GM12874 (cell line): ENCODE measurements at regions not wholly inside any gene's neighbourhood (a gene's known extent, or its start where the extent isn't known, plus 50 kb on each side); places are given as distances from the start of the nearest gene placed in this dataset.

Experiments
- CTCF ChIP-seq: IDR thresholded peaks from 2 replicates; pipeline ENCODE4 v1.5.1; 2011; ENCODE audit warnings: low read depth, mild to moderate bottlenecking, control low read depth, low read length, moderate library complexity; ENCODE audit not compliant: insufficient read depth

GRCh38 chr22:48517039-48518030 is 1310.3 kb downstream of the BRD1 start:
- TF ChIP-seq CTCF, result no peak

GRCh38 chr22:48516571-48516970 is 1311.1 kb downstream of the BRD1 start:
- TF ChIP-seq CTCF, result no peak

- no peak for TF ChIP-seq CTCF
Measured at GRCh38 chr22:48515571-48516200, 1312.0 kb downstream of the BRD1 start.

- no peak for TF ChIP-seq CTCF
Measured at GRCh38 chr22:48513929-48514328, 1313.7 kb downstream of the BRD1 start.

- no peak for TF ChIP-seq CTCF
Measured at GRCh38 chr22:48513446-48513845, 1314.2 kb downstream of the BRD1 start.

- no peak for TF ChIP-seq CTCF
Measured at GRCh38 chr22:48511781-48512327, 1315.8 kb downstream of the BRD1 start.

- no peak for TF ChIP-seq CTCF
Measured at GRCh38 chr22:48511211-48511610, 1316.5 kb downstream of the BRD1 start.
